ENCODE measurements at regions not wholly inside any gene's neighbourhood (a gene's known extent, or its start where the extent isn't known, plus 50 kb on each side); places are given as distances from the start of the nearest gene placed in this dataset.

DNA sequence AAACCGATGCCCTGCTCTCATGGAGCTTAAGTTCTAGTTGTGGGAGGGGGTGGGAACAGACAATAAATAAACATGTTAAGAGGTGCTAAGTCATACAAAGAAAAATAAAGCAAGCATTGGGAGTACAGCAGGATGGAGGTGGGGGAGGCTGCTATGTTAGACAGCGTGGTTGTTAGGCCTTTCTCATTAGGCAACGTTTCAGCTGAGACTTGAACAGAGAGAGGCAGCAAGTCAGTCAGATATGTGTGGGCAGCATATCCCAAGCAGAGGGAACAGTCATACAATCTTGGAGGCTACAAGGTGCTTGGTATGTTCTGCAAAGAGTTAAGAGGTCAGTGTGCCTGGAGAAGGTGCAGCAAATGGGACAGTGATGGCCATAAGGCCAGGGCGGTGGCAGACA is 97.7 kb upstream of the CCDC196 start:
- 86% methylated on average over 4 of the region's 4 CpGs for WGBS (ENCODE audit: insufficient coverage, insufficient replicate concordance, low lambda C conversion rate, missing lambda C conversion rate)
- FAIRE-seq (no peak), DNase-seq (ENCODE audit: low read depth, low spot score) (no peak), ATAC-seq (no peak)
- Histone ChIP-seq H3K79me2 (ENCODE audit: control insufficient read depth, insufficient read depth, low read length) (no peaks in the 10 kb centered on the region), H3K9me3 (replicated peaks; ENCODE audit: control insufficient read depth, insufficient read depth, low read length) (no peaks in the 10 kb centered on the region), H3K27ac (ENCODE audit: control insufficient read depth, insufficient read depth) (no peak overlapping the region), H3K4me2 (ENCODE audit: control insufficient read depth, insufficient read depth) (no peak overlapping the region), H3K27me3 (replicated peaks in 1 of 2; ENCODE audit: control insufficient read depth in 2 of 2, insufficient read depth in 2 of 2, low read length in 1 of 2) (no peaks in the 10 kb centered on the region), H3K9ac (ENCODE audit: control insufficient read depth, insufficient read depth, low read length) (no peak overlapping the region), H3K4me1 (ENCODE audit: control insufficient read depth, insufficient read depth, low read length) (no peaks in the 10 kb centered on the region), H3K36me3 (ENCODE audit: control insufficient read depth in 2 of 2, insufficient read depth in 2 of 2, low read length in 1 of 2) (no peaks in the 10 kb centered on the region), H4K20me1 (ENCODE audit: control insufficient read depth, insufficient read depth) (no peaks in the 10 kb centered on the region), H2AFZ (ENCODE audit: control insufficient read depth, low read depth, low read length) (no peak overlapping the region), H3K4me3 (no peak overlapping the region)
- SMC1A ChIA-PET (ENCODE audit: uncharacterized antibody, unreplicated experiment): no interaction called here
- CTCF ChIA-PET: interaction anchor here (0.6 kb wide), 1 partner anchor 13 kb away, joined by 5 read pairs; no protein-coding TSS in a partner anchor
- POLR2A ChIA-PET: interaction anchor here (0.6 kb wide), 1 partner anchor 888 kb away, joined by 7 read pairs; no protein-coding TSS in a partner anchor
- BruUV-seq (replicated peaks): no TSS peak
- no peak for TF ChIP-seq ZZZ3 (IDR thresholded peaks at IDR 0.05; ENCODE audit: control insufficient read depth, insufficient read length, low read depth)
- no peak for TF ChIP-seq NBN (IDR thresholded peaks at IDR 0.05)
- TF ChIP-seq CBFB (IDR thresholded peaks at IDR 0.05; ENCODE audit: low read depth): no peak
- TF ChIP-seq RAD21 (IDR thresholded peaks at IDR 0.05; ENCODE audit: insufficient read depth, low read depth, low read length): no peak
- in situ Hi-C loops (cut with MboI) (no loop called here), intact Hi-C loops (cut with micrococcal nuclease; ENCODE audit: unreplicated experiment) (no loop called here)
- RAD21 ChIA-PET (ENCODE audit: unreplicated experiment): no interaction called here

DNA sequence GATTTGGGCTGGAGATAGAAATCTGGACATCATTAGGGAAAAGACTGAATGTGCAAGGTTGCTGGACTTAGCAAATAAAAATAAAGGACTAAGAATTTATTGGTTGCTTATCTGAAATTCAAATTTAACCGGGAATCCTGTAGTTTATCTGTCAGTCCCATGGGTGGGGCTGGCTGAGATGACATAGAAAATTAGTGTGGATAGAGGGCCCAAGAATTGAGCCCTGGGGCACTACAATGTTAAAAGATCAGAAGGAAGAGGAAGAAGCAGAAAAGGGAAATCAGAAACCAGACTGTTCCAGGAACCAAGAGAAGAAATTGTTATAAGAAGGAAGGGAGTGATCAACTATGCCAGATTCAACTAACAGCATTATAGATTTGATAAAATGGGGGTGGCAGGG is 96.7 kb upstream of the CCDC196 start:
- no TSS peak for BruUV-seq (replicated peaks)

More for the DNA sequence above, 96.7 kb upstream of the CCDC196 start:
- H3K4me3 ChIP-seq: no peak overlapping the region
- no peak overlapping the region for H3K27ac ChIP-seq (ENCODE audit: control insufficient read depth, insufficient read depth)
- SMC1A ChIA-PET (ENCODE audit: uncharacterized antibody, unreplicated experiment): no interaction called here
- TF ChIP-seq TARDBP (IDR thresholded peaks at IDR 0.05; ENCODE audit: borderline replicate concordance): no peak
- no peak for TF ChIP-seq FOXM1 (IDR thresholded peaks at IDR 0.05; ENCODE audit: low read depth, low read length)
- H3K9me3 ChIP-seq (replicated peaks; ENCODE audit: control insufficient read depth, insufficient read depth, low read length): no peaks in the 10 kb centered on the region
- RAD21 ChIA-PET (ENCODE audit: unreplicated experiment): no interaction called here
- CTCF ChIA-PET: no interaction called here
- no peak for DNase-seq (ENCODE audit: low read depth, low spot score)
- POLR2A ChIA-PET: no interaction called here
- H3K36me3 ChIP-seq (ENCODE audit: control insufficient read depth in 2 of 2, insufficient read depth in 2 of 2, low read length in 1 of 2): no peaks in the 10 kb centered on the region
- no peaks in the 10 kb centered on the region for H3K79me2 ChIP-seq (ENCODE audit: control insufficient read depth, insufficient read depth, low read length)
- H4K20me1 ChIP-seq (ENCODE audit: control insufficient read depth, insufficient read depth): no peaks in the 10 kb centered on the region
- intact Hi-C loops (cut with micrococcal nuclease; ENCODE audit: unreplicated experiment): no loop called here
- H2AFZ ChIP-seq (ENCODE audit: control insufficient read depth, low read depth, low read length): no peak overlapping the region
- no peak for ATAC-seq
- H3K9ac ChIP-seq (ENCODE audit: control insufficient read depth, insufficient read depth, low read length): no peak overlapping the region
- no peaks in the 10 kb centered on the region for H3K27me3 ChIP-seq (replicated peaks in 1 of 2; ENCODE audit: control insufficient read depth in 2 of 2, insufficient read depth in 2 of 2, low read length in 1 of 2)
- no peaks in the 10 kb centered on the region for H3K4me1 ChIP-seq (ENCODE audit: control insufficient read depth, insufficient read depth, low read length)
- FAIRE-seq: no peak
- in situ Hi-C loops (cut with MboI): no loop called here
- H3K4me2 ChIP-seq (ENCODE audit: control insufficient read depth, insufficient read depth): no peak overlapping the region
- 90% methylated on average over 1 of the region's 1 CpG for WGBS (ENCODE audit: insufficient coverage, insufficient replicate concordance, low lambda C conversion rate, missing lambda C conversion rate)

Measured in GM12878 (cell line).